Urinary bladder (tissue), 3 donors: ENCODE measurements at regions not wholly inside any gene's neighbourhood (a gene's known extent, or its start where the extent isn't known, plus 50 kb on each side); places are given as distances from the start of the nearest gene placed in this dataset.

ENCODE experiments used
- DNase-seq: peaks from one replicate; pipeline ENCODE4 v3.0.0-alpha.2; 2015; ENCODE audit errors: extremely low spot score
- H3K27ac ChIP-seq: one replicate; pipeline ENCODE4 v1.5.1; 2013; ENCODE audit warnings: low read depth, mild to moderate bottlenecking, moderate library complexity
- H3K36me3 ChIP-seq: one replicate; pipeline ENCODE4 v1.6.1; 2013; ENCODE audit warnings: mild to moderate bottlenecking, moderate library complexity; ENCODE audit not compliant: insufficient read depth
- H3K4me1 ChIP-seq: one replicate; pipeline ENCODE4 v1.6.1; 2013; ENCODE audit warnings: mild to moderate bottlenecking, moderate library complexity; ENCODE audit not compliant: insufficient read depth
- H3K4me3 ChIP-seq: one replicate; pipeline ENCODE4 v1.5.1; 2013; ENCODE audit warnings: low read depth, low read length
- WGBS: extraction: QIAGEN DNeasy Blood & Tissue Kit; methylation state at CpG from one replicate; pipeline ENCODE4 v1.1.7; 2013; 5-methylcytosine and 5-hydroxymethylcytosine counted together
- donor health status: healthy with polysubstance abuse.
- donor health status: healthy.

- WGBS = 84% methylated on average over 4 of the region's 4 CpGs
- Histone ChIP-seq H3K4me3 (no peak overlapping the region), H3K36me3 (no peaks in the 10 kb centered on the region), H3K27ac (no peak overlapping the region), H3K4me1 (no peaks in the 10 kb centered on the region)
- no peak for DNase-seq
Observed at GRCh38 chr6:74626288-74626687, 579.6 kb downstream of the COL12A1 start.

DNA sequence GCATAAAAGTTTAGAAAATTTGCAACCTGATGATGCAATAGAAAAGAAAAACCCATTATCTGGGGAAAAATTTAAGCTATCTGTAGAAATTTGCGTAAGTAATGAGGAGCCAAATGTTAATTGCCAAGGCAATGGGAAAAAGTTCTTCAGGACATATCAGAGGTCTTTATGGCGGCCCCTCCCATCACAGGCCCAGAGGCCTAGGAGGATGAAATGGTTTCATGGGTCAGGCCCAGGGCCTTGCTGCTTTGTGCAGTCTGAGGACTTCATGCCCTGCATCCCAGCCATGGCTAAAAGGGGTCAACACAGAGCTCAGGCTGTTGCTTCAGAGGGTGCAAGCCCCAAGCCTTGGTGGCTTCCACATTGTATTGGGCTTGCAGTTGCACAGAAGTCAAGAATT is 582.8 kb downstream of the COL12A1 start:
- Histone ChIP-seq H3K27ac (no peak overlapping the region), H3K36me3 (no peaks in the 10 kb centered on the region), H3K4me3 (no peak overlapping the region), H3K4me1 (no peaks in the 10 kb centered on the region)
- DNase-seq = no peak
- WGBS = 43% methylated on average over 2 of the region's 2 CpGs

- no peak for DNase-seq
- Histone ChIP-seq H3K36me3 (peaks cover 1% of the 10 kb centered on the region), H3K27ac (no peak overlapping the region)
Observed at GRCh38 chr6:74611220-74611619, 594.6 kb downstream of the COL12A1 start.

DNA sequence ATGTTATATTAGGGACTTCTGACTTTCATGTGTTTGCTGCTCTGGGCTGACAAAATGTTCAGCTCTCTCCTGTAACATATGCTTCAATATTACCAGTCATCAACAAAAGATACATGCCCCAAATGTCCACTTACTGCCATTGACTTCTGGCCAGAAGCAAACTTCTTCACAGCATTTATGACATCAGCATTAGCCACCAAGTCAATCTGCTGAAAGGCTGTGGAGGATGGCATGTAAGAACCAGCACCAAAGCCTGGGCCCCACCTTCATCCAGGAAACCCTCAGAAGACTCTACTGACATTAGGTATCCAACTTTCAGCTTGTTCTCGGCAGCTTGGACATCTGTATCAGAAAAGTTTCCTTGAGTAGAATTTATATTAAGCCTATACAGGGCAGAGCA is 595.5 kb downstream of the COL12A1 start:
- Histone ChIP-seq H3K4me1 (no peaks in the 10 kb centered on the region), H3K36me3 (peaks cover 1% of the 10 kb centered on the region)
- 98% methylated on average over 1 of the region's 1 CpG for WGBS

More at GRCh38 chr6:74611220-74611619, 594.6 kb downstream of the COL12A1 start:
- Histone ChIP-seq H3K4me1 (no peaks in the 10 kb centered on the region), H3K4me3 (no peak overlapping the region)

GRCh38 chr6:74609871-74610270 is 596.0 kb downstream of the COL12A1 start:
- Histone ChIP-seq H3K4me3 (no peak overlapping the region), H3K36me3 (peaks cover 1% of the 10 kb centered on the region), H3K4me1 (no peaks in the 10 kb centered on the region), H3K27ac (no peak overlapping the region)
- 72% methylated on average over 1 of the region's 1 CpG for WGBS
- no peak for DNase-seq

More for the DNA sequence above, 595.5 kb downstream of the COL12A1 start:
- H3K4me3 ChIP-seq = no peak overlapping the region
- no peak for DNase-seq
- H3K27ac ChIP-seq = no peak overlapping the region

DNA sequence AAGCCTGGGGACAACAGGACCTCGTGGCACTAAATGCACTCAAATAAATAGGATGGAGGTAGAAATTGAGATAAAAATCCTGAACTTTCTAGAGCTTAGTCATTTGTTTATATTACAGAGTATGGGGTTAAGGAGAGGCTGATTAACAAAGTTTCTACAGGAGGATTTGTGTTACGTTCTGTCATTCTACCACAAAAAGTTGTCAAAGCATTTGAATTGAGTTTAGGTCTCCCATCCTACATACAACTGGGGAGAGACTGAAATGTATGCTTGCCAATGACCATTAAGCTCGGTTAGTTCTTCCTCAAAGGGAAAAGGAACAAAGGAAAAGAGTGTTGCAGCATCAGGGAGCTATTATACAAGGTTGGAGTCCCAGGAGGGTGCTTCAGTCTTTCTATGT is 597.9 kb downstream of the COL12A1 start:
- H3K4me1 ChIP-seq = no peaks in the 10 kb centered on the region
- 48% methylated on average over 3 of the region's 3 CpGs for WGBS
- H3K36me3 ChIP-seq = peaks cover 1% of the 10 kb centered on the region
- H3K4me3 ChIP-seq = no peak overlapping the region
- H3K27ac ChIP-seq = no peak overlapping the region
- DNase-seq = no peak

GRCh38 chr6:74607468-74607867 is 598.4 kb downstream of the COL12A1 start:
- Histone ChIP-seq H3K4me1 (no peaks in the 10 kb centered on the region), H3K4me3 (no peak overlapping the region), H3K36me3 (peaks cover 1% of the 10 kb centered on the region), H3K27ac (no peak overlapping the region)
- DNase-seq = no peak
- 96% methylated on average over 1 of the region's 1 CpG for WGBS

GRCh38 chr6:74606582-74607071 is 599.2 kb downstream of the COL12A1 start:
- no peak overlapping the region for H3K27ac ChIP-seq
- DNase-seq = no peak
- peaks cover 1% of the 10 kb centered on the region for H3K36me3 ChIP-seq
- 50% methylated on average over 3 of the region's 3 CpGs for WGBS
- H3K4me1 ChIP-seq = no peaks in the 10 kb centered on the region
- H3K4me3 ChIP-seq = no peak overlapping the region

GRCh38 chr6:74605922-74606581 is 599.8 kb downstream of the COL12A1 start:
- H3K4me1 ChIP-seq = no peaks in the 10 kb centered on the region

GRCh38 chr6:74604279-74604678 is 601.6 kb downstream of the COL12A1 start:
- H3K27ac ChIP-seq = no peak overlapping the region
- WGBS = 77% methylated on average over 3 of the region's 3 CpGs
- H3K4me1 ChIP-seq = no peaks in the 10 kb centered on the region
- H3K36me3 ChIP-seq = peaks cover 1% of the 10 kb centered on the region
- no peak overlapping the region for H3K4me3 ChIP-seq
- DNase-seq = no peak

More at GRCh38 chr6:74605922-74606581, 599.8 kb downstream of the COL12A1 start:
- 86% methylated on average over 3 of the region's 3 CpGs for WGBS
- no peak for DNase-seq
- no peak overlapping the region for H3K4me3 ChIP-seq
- H3K27ac ChIP-seq = no peak overlapping the region
- H3K36me3 ChIP-seq = peaks cover 1% of the 10 kb centered on the region

GRCh38 chr6:74603322-74604076 is 602.4 kb downstream of the COL12A1 start:
- H3K36me3 ChIP-seq = peaks cover 1% of the 10 kb centered on the region
- no peaks in the 10 kb centered on the region for H3K4me1 ChIP-seq
- 83% methylated on average over 2 of the region's 2 CpGs for WGBS
- no peak for DNase-seq
- H3K27ac ChIP-seq = no peak overlapping the region
- H3K4me3 ChIP-seq = no peak overlapping the region

DNA sequence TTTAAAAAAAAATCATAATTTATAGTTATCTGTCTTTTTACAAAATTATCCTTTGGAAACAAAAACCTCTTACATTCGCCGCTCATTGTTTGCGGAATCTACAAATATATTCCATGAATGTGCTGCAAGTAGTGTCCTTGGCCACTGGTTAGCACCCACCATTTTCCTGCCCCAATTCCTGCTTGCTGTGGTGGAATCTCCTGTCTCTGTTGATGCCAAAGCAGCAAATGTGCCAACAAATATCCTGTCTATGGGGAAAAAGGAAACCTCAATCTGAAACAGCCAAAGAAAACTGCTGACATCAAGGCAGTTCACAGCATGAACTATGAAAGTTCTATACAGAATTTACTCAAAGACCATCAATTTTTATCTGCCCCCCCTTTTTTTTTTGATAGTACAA is 603.6 kb downstream of the COL12A1 start:
- H3K36me3 ChIP-seq = peaks cover 1% of the 10 kb centered on the region
- 93% methylated on average over 3 of the region's 3 CpGs for WGBS
- H3K27ac ChIP-seq = no peak overlapping the region
- no peak for DNase-seq
- H3K4me3 ChIP-seq = no peak overlapping the region
- no peaks in the 10 kb centered on the region for H3K4me1 ChIP-seq

- H3K4me3 ChIP-seq = no peak overlapping the region
- 79% methylated on average over 3 of the region's 3 CpGs for WGBS
- no peaks in the 10 kb centered on the region for H3K4me1 ChIP-seq
- H3K36me3 ChIP-seq = no peaks in the 10 kb centered on the region
- no peak overlapping the region for H3K27ac ChIP-seq
- DNase-seq = no peak
Observed at GRCh38 chr6:74598462-74599393, 607.1 kb downstream of the COL12A1 start.
